ENCODE measurements at regions not wholly inside any gene's neighbourhood (a gene's known extent, or its start where the extent isn't known, plus 50 kb on each side); places are given as distances from the start of the nearest gene placed in this dataset.

- TF ChIP-seq, protein P1, sequence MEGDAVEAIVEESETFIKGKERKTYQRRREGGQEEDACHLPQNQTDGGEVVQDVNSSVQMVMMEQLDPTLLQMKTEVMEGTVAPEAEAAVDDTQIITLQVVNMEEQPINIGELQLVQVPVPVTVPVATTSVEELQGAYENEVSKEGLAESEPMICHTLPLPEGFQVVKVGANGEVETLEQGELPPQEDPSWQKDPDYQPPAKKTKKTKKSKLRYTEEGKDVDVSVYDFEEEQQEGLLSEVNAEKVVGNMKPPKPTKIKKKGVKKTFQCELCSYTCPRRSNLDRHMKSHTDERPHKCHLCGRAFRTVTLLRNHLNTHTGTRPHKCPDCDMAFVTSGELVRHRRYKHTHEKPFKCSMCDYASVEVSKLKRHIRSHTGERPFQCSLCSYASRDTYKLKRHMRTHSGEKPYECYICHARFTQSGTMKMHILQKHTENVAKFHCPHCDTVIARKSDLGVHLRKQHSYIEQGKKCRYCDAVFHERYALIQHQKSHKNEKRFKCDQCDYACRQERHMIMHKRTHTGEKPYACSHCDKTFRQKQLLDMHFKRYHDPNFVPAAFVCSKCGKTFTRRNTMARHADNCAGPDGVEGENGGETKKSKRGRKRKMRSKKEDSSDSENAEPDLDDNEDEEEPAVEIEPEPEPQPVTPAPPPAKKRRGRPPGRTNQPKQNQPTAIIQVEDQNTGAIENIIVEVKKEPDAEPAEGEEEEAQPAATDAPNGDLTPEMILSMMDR (IDR thresholded peaks at IDR 0.05; ENCODE audit: low read depth, low read length) = no peak
- peak; percentile 44 for DNase-seq (ENCODE audit: low read depth, low spot score)
- in situ Hi-C loops (cut with HindIII; ENCODE audit: low sequenced_read_pairs) = no loop called here
- no peak overlapping the region for H3K4me3 ChIP-seq (ENCODE audit: low read depth, low read length)
Measured at GRCh38 chr4:167614866-167615265, 380.6 kb upstream of the SPOCK3 start.

GRCh38 chr4:167616476-167616875 lies 382.2 kb upstream of the SPOCK3 start:
- no peak overlapping the region for H3K4me3 ChIP-seq (ENCODE audit: low read depth, low read length)
- in situ Hi-C loops (cut with HindIII; ENCODE audit: low sequenced_read_pairs) = no loop called here
- no peak for DNase-seq (ENCODE audit: low read depth, low spot score)
- TF ChIP-seq, protein P1 (IDR thresholded peaks at IDR 0.05; ENCODE audit: low read depth, low read length) = no peak

- TF ChIP-seq, protein P1 (IDR thresholded peaks at IDR 0.05; ENCODE audit: low read depth, low read length) = peak; percentile 95
- no peak overlapping the region for H3K4me3 ChIP-seq (ENCODE audit: low read depth, low read length)
- in situ Hi-C loops (cut with HindIII; ENCODE audit: low sequenced_read_pairs) = no loop called here
- peak; percentile 62 for DNase-seq (ENCODE audit: low read depth, low spot score)
Measured at GRCh38 chr4:167622481-167623240, 388.4 kb upstream of the SPOCK3 start.

- TF ChIP-seq, protein P1 (IDR thresholded peaks at IDR 0.05; ENCODE audit: low read depth, low read length) = no peak
- in situ Hi-C loops (cut with HindIII; ENCODE audit: low sequenced_read_pairs) = no loop called here
- DNase-seq (ENCODE audit: low read depth, low spot score) = no peak
- H3K4me3 ChIP-seq (ENCODE audit: low read depth, low read length) = no peak overlapping the region
Measured at GRCh38 chr4:167623241-167623572, 388.9 kb upstream of the SPOCK3 start.

- TF ChIP-seq, protein P1 (IDR thresholded peaks at IDR 0.05; ENCODE audit: low read depth, low read length) = no peak
- H3K4me3 ChIP-seq (ENCODE audit: low read depth, low read length) = no peak overlapping the region
- no peak for DNase-seq (ENCODE audit: low read depth, low spot score)
- in situ Hi-C loops (cut with HindIII; ENCODE audit: low sequenced_read_pairs) = no loop called here
Measured at GRCh38 chr4:167629272-167629671, 395.0 kb upstream of the SPOCK3 start.

- no peak for DNase-seq (ENCODE audit: low read depth, low spot score)
Measured at GRCh38 chr4:167642250-167642649, 408.0 kb upstream of the SPOCK3 start.

More at GRCh38 chr4:167642250-167642649, 408.0 kb upstream of the SPOCK3 start:
- H3K4me3 ChIP-seq (ENCODE audit: low read depth, low read length) = no peak overlapping the region
- TF ChIP-seq, protein P1 (IDR thresholded peaks at IDR 0.05; ENCODE audit: low read depth, low read length) = no peak
- in situ Hi-C loops (cut with HindIII; ENCODE audit: low sequenced_read_pairs) = no loop called here
